NCI-H2196 (cell line): ENCODE measurements at regions not wholly inside any gene's neighbourhood (a gene's known extent, or its start where the extent isn't known, plus 50 kb on each side); places are given as distances from the start of the nearest gene placed in this dataset.
"Not testable (repeated sequence)": the region's sequence is repeated elsewhere in the genome, so short reads cannot be mapped to it uniquely, and the experiment has no call there.

Experiments used
- DNase-seq: peaks from one replicate; lab custom pipeline; 2025; ENCODE audit not compliant: unreplicated experiment; lab: John Stamatoyannopoulos, UW

GRCh38 chr7:65453341-65454030, 79.8 kb downstream of the ZNF92 start:
- no peak for DNase-seq

- no peak for DNase-seq
Measured at GRCh38 chr7:65454469-65454868, 80.8 kb downstream of the ZNF92 start.

GRCh38 chr7:65455050-65455449, 81.4 kb downstream of the ZNF92 start:
- DNase-seq: not testable (repeated sequence)

GRCh38 chr7:65457705-65458104, 84.0 kb downstream of the ZNF92 start:
- no peak for DNase-seq

- DNase-seq: no peak
Measured at GRCh38 chr7:65459438-65459837, 85.8 kb downstream of the ZNF92 start.

- DNase-seq: no peak
Measured at GRCh38 chr7:65462148-65462716, 88.6 kb downstream of the ZNF92 start.

GRCh38 chr7:65463184-65463583, 89.5 kb downstream of the ZNF92 start:
- DNase-seq: no peak

- not testable (repeated sequence) for DNase-seq
Measured at GRCh38 chr7:65469919-65470558, 96.4 kb downstream of the ZNF92 start.

GRCh38 chr7:65471587-65471986, 97.9 kb downstream of the ZNF92 start:
- no peak for DNase-seq

- DNase-seq: no peak
Measured at GRCh38 chr7:65475040-65475726, 101.5 kb downstream of the ZNF92 start.

- peak; percentile 47 for DNase-seq
Measured at GRCh38 chr7:65475734-65476319, 102.2 kb downstream of the ZNF92 start.

- no peak for DNase-seq
Measured at GRCh38 chr7:65477326-65477725, 103.7 kb downstream of the ZNF92 start.

GRCh38 chr7:65489260-65489767, 115.7 kb downstream of the ZNF92 start:
- no peak for DNase-seq

GRCh38 chr7:65496697-65497096, 123.0 kb downstream of the ZNF92 start:
- not testable (repeated sequence) for DNase-seq

- DNase-seq: no peak
Measured at GRCh38 chr7:65503434-65504152, 129.9 kb downstream of the ZNF92 start.

GRCh38 chr7:65504504-65505319, 131.1 kb downstream of the ZNF92 start:
- not testable (repeated sequence) for DNase-seq

GRCh38 chr7:65505320-65505633, 131.6 kb downstream of the ZNF92 start:
- DNase-seq: not testable (repeated sequence)

- DNase-seq: not testable (repeated sequence)
Measured at GRCh38 chr7:65508581-65509367, 135.1 kb downstream of the ZNF92 start.
